BE2C (cell line): ENCODE measurements at regions not wholly inside any gene's neighbourhood (a gene's known extent, or its start where the extent isn't known, plus 50 kb on each side); places are given as distances from the start of the nearest gene placed in this dataset.

Experiments used
- DNase-seq: peaks from one replicate; pipeline ENCODE4 v3.0.0-alpha.2; 2020
- H3K27me3 ChIP-seq: fragments of 250-450 bp; sonication (Bioruptor Pico); 2 replicates; pipeline ENCODE4 v1.5.1; 2020; ENCODE audit warnings: mild to moderate bottlenecking
- H3K36me3 ChIP-seq: fragments of 250-450 bp; sonication (Bioruptor Pico); 2 replicates; pipeline ENCODE4 v1.5.1; 2020; ENCODE audit warnings: mild to moderate bottlenecking
- H3K4me1 ChIP-seq: fragments of 250-450 bp; sonication (Bioruptor Pico); 2 replicates; pipeline ENCODE4 v1.5.1; 2020
- H3K4me3 ChIP-seq: 2 replicates; pipeline ENCODE4 v1.5.1; 2011; ENCODE audit warnings: low read depth, low read length
- H3K9me3 ChIP-seq: fragments of 250-450 bp; sonication (Bioruptor Pico); 2 replicates; pipeline ENCODE4 v1.5.1; 2020
- TF ChIP-seq, protein P1 (sequence below): IDR thresholded peaks from 2 replicates; pipeline ENCODE4 v1.5.1; 2012; ENCODE audit warnings: mild to moderate bottlenecking, low read depth, low read length

GRCh38 chr14:104512771-104513640, 66.6 kb upstream of the C14orf180 start:
- DNase-seq, result no peak
- Histone ChIP-seq H3K36me3 (no peaks in the 10 kb centered on the region), H3K27me3 (no peaks in the 10 kb centered on the region), H3K4me3 (no peak overlapping the region), H3K4me1 (peaks cover 14% of the 10 kb centered on the region), H3K9me3 (peaks cover 6% of the 10 kb centered on the region)
- TF ChIP-seq, protein P1, sequence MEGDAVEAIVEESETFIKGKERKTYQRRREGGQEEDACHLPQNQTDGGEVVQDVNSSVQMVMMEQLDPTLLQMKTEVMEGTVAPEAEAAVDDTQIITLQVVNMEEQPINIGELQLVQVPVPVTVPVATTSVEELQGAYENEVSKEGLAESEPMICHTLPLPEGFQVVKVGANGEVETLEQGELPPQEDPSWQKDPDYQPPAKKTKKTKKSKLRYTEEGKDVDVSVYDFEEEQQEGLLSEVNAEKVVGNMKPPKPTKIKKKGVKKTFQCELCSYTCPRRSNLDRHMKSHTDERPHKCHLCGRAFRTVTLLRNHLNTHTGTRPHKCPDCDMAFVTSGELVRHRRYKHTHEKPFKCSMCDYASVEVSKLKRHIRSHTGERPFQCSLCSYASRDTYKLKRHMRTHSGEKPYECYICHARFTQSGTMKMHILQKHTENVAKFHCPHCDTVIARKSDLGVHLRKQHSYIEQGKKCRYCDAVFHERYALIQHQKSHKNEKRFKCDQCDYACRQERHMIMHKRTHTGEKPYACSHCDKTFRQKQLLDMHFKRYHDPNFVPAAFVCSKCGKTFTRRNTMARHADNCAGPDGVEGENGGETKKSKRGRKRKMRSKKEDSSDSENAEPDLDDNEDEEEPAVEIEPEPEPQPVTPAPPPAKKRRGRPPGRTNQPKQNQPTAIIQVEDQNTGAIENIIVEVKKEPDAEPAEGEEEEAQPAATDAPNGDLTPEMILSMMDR, result no peak

GRCh38 chr14:104513641-104514046, 65.9 kb upstream of the C14orf180 start:
- peaks cover 14% of the 10 kb centered on the region for H3K4me1 ChIP-seq
- H3K4me3 ChIP-seq, result no peak overlapping the region
- H3K27me3 ChIP-seq, result no peaks in the 10 kb centered on the region
- DNase-seq, result no peak
- H3K36me3 ChIP-seq, result no peaks in the 10 kb centered on the region
- peaks cover 7% of the 10 kb centered on the region for H3K9me3 ChIP-seq
- TF ChIP-seq, protein P1, result no peak

DNA sequence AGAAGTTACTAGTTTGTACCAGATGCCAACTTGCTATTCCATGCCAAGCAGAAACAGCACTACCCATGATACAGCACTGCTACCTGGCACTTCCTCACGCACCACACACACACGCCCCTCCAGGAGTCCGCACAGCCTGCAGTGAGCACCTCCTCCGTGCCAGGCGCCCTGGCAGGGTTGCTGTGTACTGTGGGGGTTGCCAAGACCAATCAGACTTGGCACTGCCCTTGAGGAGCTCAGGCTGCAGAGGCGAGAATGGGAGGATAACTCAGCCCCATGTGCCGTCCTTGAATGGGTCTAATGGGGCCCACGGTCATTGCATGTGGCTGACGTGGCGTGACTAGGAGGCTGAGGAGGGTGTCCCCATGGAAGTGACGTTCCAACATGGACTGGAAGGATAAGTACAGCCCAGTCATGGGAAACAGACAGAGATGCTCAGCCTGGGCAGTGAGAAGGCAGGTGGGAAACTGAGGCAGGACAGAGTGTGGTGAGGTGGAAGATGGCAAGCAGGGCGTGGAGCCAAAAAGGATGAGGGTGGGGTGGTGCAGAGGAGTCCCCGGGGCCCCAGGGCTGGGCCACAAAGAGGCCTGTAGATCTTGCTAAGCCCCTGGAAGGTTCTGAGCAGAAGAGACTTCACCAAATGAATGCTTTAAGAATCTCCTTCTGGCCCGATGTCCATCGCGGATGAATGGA, 65.3 kb upstream of the C14orf180 start:
- peaks cover 7% of the 10 kb centered on the region for H3K9me3 ChIP-seq
- peaks cover 14% of the 10 kb centered on the region for H3K4me1 ChIP-seq
- no peak for DNase-seq
- TF ChIP-seq, protein P1, result no peak
- H3K27me3 ChIP-seq, result no peaks in the 10 kb centered on the region
- no peaks in the 10 kb centered on the region for H3K36me3 ChIP-seq
- no peak overlapping the region for H3K4me3 ChIP-seq

DNA sequence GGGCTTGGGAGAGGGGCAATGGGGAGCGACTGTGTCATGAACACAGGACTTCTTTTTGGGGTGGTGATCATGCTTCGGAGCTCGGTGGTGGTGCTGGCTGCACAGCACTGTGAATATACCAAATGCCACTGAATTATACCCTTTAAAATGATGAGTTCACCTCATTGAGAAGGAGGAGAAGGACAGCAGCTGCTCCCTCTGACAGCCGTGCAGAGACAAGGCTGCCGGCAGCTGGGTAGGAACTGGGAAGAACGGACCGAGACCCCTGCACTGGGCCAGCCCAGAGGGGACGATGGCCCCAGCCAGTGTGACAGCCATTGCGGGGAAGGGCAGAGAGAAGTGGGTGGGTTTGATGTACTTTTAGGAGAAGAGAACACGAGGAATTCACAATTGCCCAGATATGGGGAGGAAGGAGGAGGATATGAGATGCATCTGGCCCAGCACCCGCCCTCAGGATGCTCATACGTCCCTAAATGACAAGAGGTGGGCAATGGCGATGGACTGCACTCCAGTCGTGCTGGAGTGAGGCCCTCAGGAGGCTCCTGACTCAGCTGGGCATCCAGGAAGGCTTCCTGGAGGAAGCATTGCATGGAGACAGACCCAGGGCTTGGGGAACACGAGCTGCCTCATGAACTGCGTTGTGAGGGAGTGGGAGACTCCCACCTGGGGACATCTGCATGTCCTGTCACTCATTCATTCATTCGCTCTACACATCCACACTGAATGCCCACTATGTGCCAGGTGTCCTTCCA, 64.3 kb upstream of the C14orf180 start:
- H3K4me3 ChIP-seq, result no peak overlapping the region
- H3K9me3 ChIP-seq, result peaks cover 7% of the 10 kb centered on the region
- H3K4me1 ChIP-seq, result peaks cover 10% of the 10 kb centered on the region
- TF ChIP-seq, protein P1, result no peak
- H3K27me3 ChIP-seq, result no peaks in the 10 kb centered on the region
- no peaks in the 10 kb centered on the region for H3K36me3 ChIP-seq
- no peak for DNase-seq

DNA sequence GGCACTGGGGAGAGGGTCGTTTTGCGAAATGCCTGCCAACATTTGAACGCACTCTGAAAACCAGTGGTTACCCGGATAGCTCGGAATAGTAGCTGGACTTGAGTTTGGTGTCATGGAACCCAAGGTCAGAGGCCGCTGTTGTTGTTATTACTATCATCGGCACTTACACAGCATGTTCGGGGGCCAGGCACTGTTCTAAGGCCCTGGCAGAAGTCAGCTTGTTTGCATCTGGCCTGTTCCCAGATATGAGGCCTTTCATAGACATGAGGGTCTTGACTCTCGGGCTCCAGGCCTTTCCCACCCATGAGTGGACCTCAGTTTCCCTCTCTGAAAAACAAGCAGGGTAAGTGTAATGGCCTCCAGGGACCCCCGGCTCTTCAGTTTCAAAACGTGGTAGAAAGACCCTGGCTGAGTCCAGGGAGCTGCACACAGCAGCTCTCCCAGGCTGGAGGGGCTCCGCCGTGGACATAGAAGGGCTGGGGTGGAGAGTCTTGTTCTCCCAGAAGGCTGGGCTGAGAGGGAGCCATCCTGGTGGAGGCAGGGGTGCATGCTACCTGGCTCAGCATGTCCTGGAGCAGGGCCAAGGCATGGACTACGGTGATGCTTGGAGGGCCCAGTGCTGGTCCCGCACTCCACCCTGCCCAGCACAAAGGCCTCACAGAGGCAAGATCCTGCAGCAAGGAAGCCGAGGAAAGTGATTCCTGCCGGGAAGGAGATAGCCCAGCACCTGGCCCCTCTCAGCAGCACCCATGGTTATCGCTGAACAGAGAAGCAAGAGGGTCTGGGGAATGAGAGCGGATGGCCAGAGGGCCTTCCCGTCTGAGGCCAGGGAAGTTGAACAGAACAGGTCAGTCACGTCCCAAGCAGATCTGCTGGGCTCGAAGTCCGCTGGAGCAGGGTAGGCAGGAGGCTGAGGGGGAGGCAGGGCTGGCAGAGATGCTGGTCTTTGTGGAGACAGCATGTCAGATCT, 63.5 kb upstream of the C14orf180 start:
- Histone ChIP-seq H3K27me3 (no peaks in the 10 kb centered on the region), H3K36me3 (no peaks in the 10 kb centered on the region), H3K9me3 (peaks cover 7% of the 10 kb centered on the region), H3K4me1 (peaks cover 2% of the 10 kb centered on the region; the same call in 1 of the 2 replicates), H3K4me3 (no peak overlapping the region)
- DNase-seq, result no peak
- TF ChIP-seq, protein P1, result no peak
